ENCODE measurements at regions not wholly inside any gene's neighbourhood (a gene's known extent, or its start where the extent isn't known, plus 50 kb on each side); places are given as distances from the start of the nearest gene placed in this dataset.

- DNase-seq (ENCODE audit: low read depth), result no peak
- TF ChIP-seq, protein P1, sequence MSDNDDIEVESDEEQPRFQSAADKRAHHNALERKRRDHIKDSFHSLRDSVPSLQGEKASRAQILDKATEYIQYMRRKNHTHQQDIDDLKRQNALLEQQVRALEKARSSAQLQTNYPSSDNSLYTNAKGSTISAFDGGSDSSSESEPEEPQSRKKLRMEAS (IDR thresholded peaks at IDR 0.05; ENCODE audit: low read depth, low read length), result no peak
- TF ChIP-seq CTCF (IDR thresholded peaks at IDR 0.05; ENCODE audit: low read depth, low read length), result no peak
- no peak for TF ChIP-seq POLR2A (IDR thresholded peaks at IDR 0.05; ENCODE audit: extremely low read depth, insufficient read length)
- TF ChIP-seq MYC (IDR thresholded peaks at IDR 0.05; ENCODE audit: low read depth, low read length), result no peak
- no peak overlapping the region for H3K4me3 ChIP-seq (ENCODE audit: low read depth, low read length)
Observed at GRCh38 chr6:4346659-4347333, 211.4 kb upstream of the ECI2 start.

GRCh38 chr6:4345543-4345942 lies 210.2 kb upstream of the ECI2 start:
- TF ChIP-seq POLR2A (IDR thresholded peaks at IDR 0.05; ENCODE audit: extremely low read depth, insufficient read length) (no peak), MYC (IDR thresholded peaks at IDR 0.05; ENCODE audit: low read depth, low read length) (no peak), CTCF (IDR thresholded peaks at IDR 0.05; ENCODE audit: low read depth, low read length) (no peak)
- TF ChIP-seq, protein P1 (IDR thresholded peaks at IDR 0.05; ENCODE audit: low read depth, low read length), result no peak

DNA sequence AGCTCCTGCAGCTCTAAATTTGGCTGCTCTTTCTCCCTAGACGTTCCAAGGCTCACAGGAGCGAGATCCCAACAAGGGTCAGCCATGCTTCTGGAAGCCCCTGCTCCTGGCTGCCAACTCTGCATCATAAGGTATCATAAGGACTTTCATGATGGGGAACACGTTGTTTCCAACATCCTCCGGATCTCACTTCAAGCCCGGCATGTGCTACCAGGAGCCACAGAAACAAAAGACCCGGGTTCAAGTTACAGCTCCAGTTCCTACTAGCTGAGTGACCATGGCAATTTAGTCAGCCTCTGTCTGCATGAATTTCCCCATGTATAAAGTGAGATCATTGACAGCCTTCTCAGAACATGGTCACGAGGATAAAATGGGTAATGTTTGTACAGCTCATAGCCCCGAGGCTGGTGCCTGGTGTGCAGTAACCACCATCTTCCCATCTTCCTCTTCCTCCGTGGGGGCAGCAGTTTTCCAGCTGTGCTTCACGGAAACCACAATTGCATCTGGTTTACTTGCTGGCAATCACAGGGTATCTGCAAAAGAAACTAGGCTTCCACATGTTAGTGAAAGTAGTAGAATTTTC lies 209.0 kb upstream of the ECI2 start:
- TF ChIP-seq, protein P1 (IDR thresholded peaks at IDR 0.05; ENCODE audit: low read depth, low read length), result peak; percentile 57; the same call in 1 of the 2 replicates
- no peak; the same call in 1 of the 2 replicates for TF ChIP-seq MYC (IDR thresholded peaks at IDR 0.05; ENCODE audit: low read depth, low read length)
- H3K4me3 ChIP-seq (ENCODE audit: low read depth, low read length), result no peak overlapping the region
- peak; percentile 87 for DNase-seq (ENCODE audit: low read depth)

More at GRCh38 chr6:4345543-4345942, 210.2 kb upstream of the ECI2 start:
- no peak for DNase-seq (ENCODE audit: low read depth)
- no peak overlapping the region for H3K4me3 ChIP-seq (ENCODE audit: low read depth, low read length)

- TF ChIP-seq CTCF (IDR thresholded peaks at IDR 0.05; ENCODE audit: low read depth, low read length) (no peak), MYC (IDR thresholded peaks at IDR 0.05; ENCODE audit: low read depth, low read length) (no peak), POLR2A (IDR thresholded peaks at IDR 0.05; ENCODE audit: extremely low read depth, insufficient read length) (no peak)
- TF ChIP-seq, protein P1 (IDR thresholded peaks at IDR 0.05; ENCODE audit: low read depth, low read length), result no peak
- no peak overlapping the region for H3K4me3 ChIP-seq (ENCODE audit: low read depth, low read length)
- DNase-seq (ENCODE audit: low read depth), result no peak
Observed at GRCh38 chr6:4342407-4343137, 207.2 kb upstream of the ECI2 start.

GRCh38 chr6:4341078-4341797 lies 205.9 kb upstream of the ECI2 start:
- no peak for DNase-seq (ENCODE audit: low read depth)
- TF ChIP-seq, protein P1 (IDR thresholded peaks at IDR 0.05; ENCODE audit: low read depth, low read length), result no peak
- no peak for TF ChIP-seq MYC (IDR thresholded peaks at IDR 0.05; ENCODE audit: low read depth, low read length)
- TF ChIP-seq POLR2A (IDR thresholded peaks at IDR 0.05; ENCODE audit: extremely low read depth, insufficient read length), result no peak
- TF ChIP-seq CTCF (IDR thresholded peaks at IDR 0.05; ENCODE audit: low read depth, low read length), result no peak

More at GRCh38 chr6:4341078-4341797, 205.9 kb upstream of the ECI2 start:
- H3K4me3 ChIP-seq (ENCODE audit: low read depth, low read length), result no peak overlapping the region
